Activated T-cell treated with anti-CD3 and anti-CD28 coated beads, Interleukin-2, amount 50 U/mL, for 4 hours (primary cell): ENCODE measurements at regions not wholly inside any gene's neighbourhood (a gene's known extent, or its start where the extent isn't known, plus 50 kb on each side); places are given as distances from the start of the nearest gene placed in this dataset.

Experiments
- ATAC-seq, 2 donors: fragments of 200-7000 bp; cut with Tn5 transposase; one replicate each; pipeline ENCODE4 v1.10.0; 2021
- DNase-seq: peaks from one replicate; pipeline ENCODE4 v3.0.0-alpha.2; 2020
- H3K27me3 Mint-ChIP-seq: one replicate; pipeline ENCODE4 v1.8.0; 2021; ENCODE audit warnings: low read depth, mixed read lengths
- H3K36me3 Mint-ChIP-seq: one replicate; pipeline ENCODE4 v1.8.0; 2022; ENCODE audit warnings: mixed read lengths; ENCODE audit not compliant: insufficient read depth
- H3K4me1 Mint-ChIP-seq: one replicate; pipeline ENCODE4 v1.8.0; 2021; ENCODE audit warnings: low read depth, mixed read lengths
- H3K4me3 Mint-ChIP-seq: one replicate; pipeline ENCODE4 v1.8.0; 2021; ENCODE audit warnings: mild to moderate bottlenecking, moderate library complexity, mixed read lengths
- H3K9me3 Mint-ChIP-seq: one replicate; pipeline ENCODE4 v1.8.0; 2021; ENCODE audit warnings: mixed read lengths

DNA sequence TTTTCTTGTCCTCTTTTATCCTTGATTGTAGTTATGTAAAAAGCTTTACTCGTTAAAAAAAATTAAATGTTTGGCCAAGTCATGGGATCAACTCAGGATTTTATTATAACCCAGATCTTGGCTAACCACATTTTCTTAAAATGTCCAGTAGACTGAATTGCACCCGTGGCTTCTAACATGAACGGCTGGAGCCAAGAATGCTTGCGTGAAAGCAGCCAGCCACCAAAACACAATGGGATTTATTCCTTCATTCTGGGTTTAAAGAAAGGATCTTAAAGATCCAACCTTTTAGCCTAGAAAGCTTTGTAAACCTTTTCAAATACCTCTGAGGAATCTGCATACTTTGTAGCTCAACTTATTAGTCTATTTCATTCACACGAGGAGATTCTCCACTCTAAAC is 404.4 kb downstream of the USP25 start:
- Mint-ChIP-seq H3K9me3 (peaks cover 7% of the 10 kb centered on the region), H3K36me3 (no peaks in the 10 kb centered on the region), H3K4me3 (no peak overlapping the region), H3K27me3 (no peaks in the 10 kb centered on the region), H3K4me1 (no peaks in the 10 kb centered on the region)
- no peak for DNase-seq
- ATAC-seq, result no peak

DNA sequence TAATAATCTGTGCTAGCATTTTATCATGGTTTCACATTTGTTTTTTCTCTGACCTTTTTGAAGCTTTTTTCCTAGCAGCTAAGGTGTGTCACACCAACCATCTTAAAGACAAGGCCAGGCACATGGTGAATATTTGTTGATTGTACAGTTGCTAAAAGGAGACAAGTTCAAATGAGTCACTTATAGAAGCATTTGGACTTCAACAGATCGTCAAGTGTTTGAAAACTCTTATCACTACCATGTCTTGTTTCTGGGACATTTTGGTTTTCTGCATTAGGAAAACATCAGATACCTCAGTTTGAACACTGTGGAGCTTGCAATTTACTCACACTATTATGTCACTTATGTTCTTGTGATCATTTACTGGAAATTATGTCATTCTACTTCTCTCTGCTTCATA is 407.3 kb downstream of the USP25 start:
- no peak overlapping the region for H3K4me3 Mint-ChIP-seq
- no peaks in the 10 kb centered on the region for H3K9me3 Mint-ChIP-seq
- H3K36me3 Mint-ChIP-seq, result no peaks in the 10 kb centered on the region
- H3K4me1 Mint-ChIP-seq, result no peaks in the 10 kb centered on the region
- ATAC-seq (no peak), DNase-seq (no peak)
- H3K27me3 Mint-ChIP-seq, result no peaks in the 10 kb centered on the region

DNA sequence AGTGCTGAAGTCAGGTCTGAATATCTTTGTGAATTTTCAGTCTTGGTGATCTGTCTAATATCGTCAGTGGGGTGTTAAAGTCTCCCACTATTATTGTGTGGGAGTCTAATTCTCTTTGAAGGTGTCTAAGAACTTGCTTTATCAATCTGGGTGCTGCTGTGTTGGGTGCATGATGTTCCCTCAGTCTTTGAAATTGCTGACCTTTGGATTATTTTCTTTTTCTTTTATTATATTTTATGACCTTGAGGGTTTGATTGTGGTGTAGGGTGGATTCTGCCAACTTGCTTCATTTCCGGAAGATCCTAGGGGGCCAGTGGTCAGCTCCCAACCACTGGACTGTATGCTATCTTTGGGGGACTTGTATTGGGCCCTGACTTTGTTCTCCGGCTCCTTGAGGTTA is 415.3 kb downstream of the USP25 start:
- Mint-ChIP-seq H3K9me3 (no peaks in the 10 kb centered on the region), H3K4me1 (no peaks in the 10 kb centered on the region), H3K36me3 (no peaks in the 10 kb centered on the region), H3K4me3 (no peak overlapping the region), H3K27me3 (no peaks in the 10 kb centered on the region)
- ATAC-seq, result no peak
- DNase-seq, result no peak

DNA sequence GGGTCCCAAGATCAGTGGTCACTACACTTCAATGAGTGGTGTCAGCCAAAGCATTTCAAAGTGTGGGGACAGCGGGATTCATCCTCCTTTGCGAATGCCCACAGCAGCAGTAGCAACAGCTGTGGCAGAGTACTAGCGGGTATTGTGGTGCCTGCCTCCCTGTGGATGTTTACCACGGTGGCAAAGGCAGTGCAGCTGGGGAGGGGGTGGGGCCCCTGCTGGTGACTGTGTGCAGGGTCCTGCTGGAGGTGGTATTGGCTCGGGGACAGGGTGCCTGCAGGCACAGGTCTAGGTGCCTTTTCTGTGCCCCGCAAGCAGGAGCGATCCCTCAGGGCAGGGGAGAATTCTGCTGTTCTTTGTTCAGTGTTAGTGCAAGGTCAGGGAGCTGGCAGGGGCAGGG is 415.7 kb downstream of the USP25 start:
- Mint-ChIP-seq H3K4me3 (no peak overlapping the region), H3K36me3 (no peaks in the 10 kb centered on the region), H3K4me1 (no peaks in the 10 kb centered on the region), H3K9me3 (no peaks in the 10 kb centered on the region), H3K27me3 (no peaks in the 10 kb centered on the region)
- DNase-seq, result no peak
- no peak for ATAC-seq

DNA sequence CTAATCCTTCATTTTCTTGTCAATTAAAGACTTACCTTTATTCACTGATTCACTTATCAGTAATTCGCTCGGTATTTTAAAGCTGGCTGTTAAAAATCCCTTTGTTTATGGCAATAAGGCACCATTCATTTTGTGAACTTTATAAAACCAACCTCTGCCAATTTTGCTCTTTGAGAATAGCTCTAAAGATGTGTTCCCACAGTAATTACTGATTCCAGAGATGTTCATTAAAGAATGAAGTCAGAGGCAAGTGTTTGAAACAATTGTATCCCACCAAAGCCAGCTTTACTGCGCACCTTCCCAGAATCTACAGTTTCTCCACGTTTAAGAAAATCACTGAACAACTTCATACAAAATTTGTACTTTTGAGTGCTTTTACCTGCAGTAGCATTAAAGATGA is 424.5 kb downstream of the USP25 start:
- H3K9me3 Mint-ChIP-seq, result no peaks in the 10 kb centered on the region

DNA sequence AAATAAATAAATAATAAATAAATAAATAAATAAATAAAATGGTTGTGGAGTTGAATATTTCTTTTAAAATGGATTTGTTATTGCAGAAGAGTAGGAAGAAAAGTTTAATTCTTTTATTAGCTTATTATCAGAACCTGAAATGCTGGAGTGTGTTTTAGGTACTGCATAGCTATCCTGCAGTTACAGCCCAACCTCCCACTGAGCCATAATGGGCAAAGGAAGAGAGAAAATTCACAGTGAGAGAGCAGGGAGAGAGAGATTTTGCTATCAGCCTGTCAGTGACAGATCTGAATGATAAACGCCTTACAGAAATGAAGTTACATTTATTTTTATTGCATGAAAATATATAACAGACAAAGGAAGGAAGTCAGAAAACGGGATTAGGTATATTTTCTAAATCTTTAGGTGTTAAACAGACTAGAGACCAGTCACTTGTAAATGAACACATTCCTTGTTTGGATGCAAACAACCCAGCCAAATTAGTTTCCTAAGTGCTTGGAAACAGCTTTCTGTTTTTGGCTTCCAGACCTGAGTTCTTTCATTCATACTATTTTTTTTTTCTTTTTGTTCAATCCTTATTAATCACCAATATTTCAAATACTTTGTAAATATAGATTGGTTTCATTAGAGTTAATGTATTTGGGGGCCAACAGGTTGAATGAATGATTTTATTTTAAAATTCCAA is 425.3 kb downstream of the USP25 start:
- Mint-ChIP-seq H3K36me3 (no peaks in the 10 kb centered on the region), H3K27me3 (no peaks in the 10 kb centered on the region), H3K4me1 (no peaks in the 10 kb centered on the region), H3K4me3 (no peak overlapping the region), H3K9me3 (no peaks in the 10 kb centered on the region)
- DNase-seq (no peak), ATAC-seq (no peak)

More for the DNA sequence above, 424.5 kb downstream of the USP25 start:
- no peaks in the 10 kb centered on the region for H3K36me3 Mint-ChIP-seq
- no peak overlapping the region for H3K4me3 Mint-ChIP-seq
- no peak for ATAC-seq
- no peak for DNase-seq
- no peaks in the 10 kb centered on the region for H3K4me1 Mint-ChIP-seq
- no peaks in the 10 kb centered on the region for H3K27me3 Mint-ChIP-seq

DNA sequence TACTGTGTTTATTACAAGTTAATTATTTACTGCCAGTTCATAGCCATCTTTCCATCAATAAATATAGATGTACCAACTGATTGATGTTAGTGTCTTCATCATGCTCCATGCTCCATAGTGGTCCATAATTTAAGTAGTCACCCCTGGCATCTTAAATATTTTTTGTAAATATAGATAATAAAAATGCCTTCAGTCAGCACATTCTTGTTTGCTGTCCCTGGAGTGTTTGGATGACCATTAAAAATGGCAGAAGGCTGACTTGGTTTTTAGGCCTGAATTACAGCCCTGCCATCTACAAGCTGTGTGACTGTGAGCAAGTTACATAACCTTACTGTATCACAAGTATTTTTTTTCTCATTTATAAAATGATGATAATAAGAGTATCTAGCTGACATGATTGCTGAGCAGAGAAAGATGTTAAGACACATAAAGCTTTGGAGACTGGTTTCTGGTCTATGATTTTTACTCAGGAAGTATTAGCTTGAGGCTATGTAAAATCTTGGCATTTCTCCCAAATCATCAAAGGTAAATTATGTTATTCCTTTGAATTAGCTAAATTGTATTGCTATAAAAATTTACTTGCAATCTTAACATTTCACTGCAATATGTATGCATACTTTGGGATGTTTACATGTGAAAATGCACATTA is 427.2 kb downstream of the USP25 start:
- Mint-ChIP-seq H3K4me3 (no peak overlapping the region), H3K27me3 (peaks cover 2% of the 10 kb centered on the region), H3K9me3 (no peaks in the 10 kb centered on the region), H3K4me1 (no peaks in the 10 kb centered on the region), H3K36me3 (no peaks in the 10 kb centered on the region)
- DNase-seq, result no peak
- ATAC-seq, result no peak

DNA sequence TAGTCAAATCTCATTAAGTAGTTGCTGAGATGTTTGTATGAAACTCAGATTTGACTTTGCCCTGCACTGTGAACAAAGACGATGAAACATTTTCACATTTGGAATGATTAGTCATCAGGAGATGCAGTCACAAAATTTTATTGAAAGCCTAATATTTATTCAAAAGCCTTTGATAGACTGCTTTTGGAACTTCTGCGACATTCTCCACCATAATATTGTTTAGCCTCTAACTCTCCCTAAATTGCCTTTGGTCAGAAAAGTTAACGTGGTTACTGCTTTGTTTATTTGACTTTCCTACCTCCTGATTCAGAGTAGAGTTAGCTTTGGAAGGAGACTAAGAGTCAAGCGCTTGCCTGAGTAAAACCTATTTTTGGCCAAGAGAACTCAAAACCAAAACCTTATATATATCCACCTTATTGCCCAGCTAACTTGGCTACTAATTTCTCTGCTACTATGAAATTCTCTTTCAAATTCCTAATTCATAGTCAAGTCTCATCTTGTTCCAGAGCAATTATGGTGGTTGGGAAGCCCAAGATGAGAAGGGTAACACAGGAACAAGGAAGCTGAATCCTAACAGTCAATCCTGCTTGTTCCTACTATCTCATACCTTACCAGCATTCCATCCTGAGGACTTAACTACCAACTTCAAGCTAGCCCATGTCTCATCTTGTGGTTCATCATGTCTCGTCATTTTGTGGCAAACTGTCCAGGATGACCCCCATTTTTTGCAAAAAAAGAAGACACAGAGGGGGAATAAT is 429.6 kb downstream of the USP25 start:
- no peak for DNase-seq
- no peak for ATAC-seq
- no peaks in the 10 kb centered on the region for H3K9me3 Mint-ChIP-seq

DNA sequence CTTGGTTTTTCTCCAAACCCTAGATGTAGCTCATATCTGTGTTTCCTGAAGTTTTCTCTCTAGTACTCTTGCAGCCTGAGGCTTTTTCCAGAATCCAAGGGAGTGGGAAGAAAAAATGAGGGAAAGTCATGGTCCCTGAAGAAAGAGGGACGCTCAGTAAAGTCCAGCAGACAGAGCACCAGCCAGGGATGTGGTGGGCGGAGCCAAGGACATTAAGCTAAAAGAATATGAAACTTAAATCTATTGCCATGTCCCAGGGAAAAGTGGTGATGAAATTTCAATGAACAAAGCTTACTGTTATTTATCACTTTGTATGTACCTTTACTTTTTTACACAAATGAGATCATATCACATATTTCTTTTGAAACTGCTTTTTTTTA is 430.2 kb downstream of the USP25 start:
- H3K4me1 Mint-ChIP-seq, result no peaks in the 10 kb centered on the region
- no peak overlapping the region for H3K4me3 Mint-ChIP-seq
- H3K27me3 Mint-ChIP-seq, result peaks cover 2% of the 10 kb centered on the region
- no peak for DNase-seq
- H3K36me3 Mint-ChIP-seq, result no peaks in the 10 kb centered on the region
- no peaks in the 10 kb centered on the region for H3K9me3 Mint-ChIP-seq
- ATAC-seq, result no peak

More for the DNA sequence above, 429.6 kb downstream of the USP25 start:
- no peaks in the 10 kb centered on the region for H3K4me1 Mint-ChIP-seq
- no peaks in the 10 kb centered on the region for H3K36me3 Mint-ChIP-seq
- peaks cover 2% of the 10 kb centered on the region for H3K27me3 Mint-ChIP-seq
- no peak overlapping the region for H3K4me3 Mint-ChIP-seq

DNA sequence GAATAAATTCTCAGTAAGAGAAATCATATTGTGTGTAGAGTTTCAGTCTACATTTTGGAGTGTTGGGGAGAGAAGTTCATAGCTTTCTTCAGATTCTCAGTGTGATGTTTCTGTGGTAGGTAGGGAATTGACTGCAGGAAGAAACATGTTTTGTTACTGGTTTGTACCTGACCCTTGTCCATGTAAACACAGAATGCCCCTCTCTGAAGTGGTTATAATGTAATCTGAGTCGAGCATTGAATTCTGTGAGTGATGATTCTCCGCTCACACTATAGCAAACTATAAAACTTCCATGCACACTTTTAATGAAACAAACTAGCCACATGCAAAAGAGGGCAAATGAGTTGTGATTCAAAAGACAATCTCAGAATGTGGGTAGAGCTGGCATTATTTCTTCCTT is 433.2 kb downstream of the USP25 start:
- H3K27me3 Mint-ChIP-seq, result peaks cover 2% of the 10 kb centered on the region
- DNase-seq, result no peak
- no peak overlapping the region for H3K4me3 Mint-ChIP-seq
- no peaks in the 10 kb centered on the region for H3K36me3 Mint-ChIP-seq
- no peaks in the 10 kb centered on the region for H3K4me1 Mint-ChIP-seq
- H3K9me3 Mint-ChIP-seq, result no peaks in the 10 kb centered on the region
- ATAC-seq, result no peak

DNA sequence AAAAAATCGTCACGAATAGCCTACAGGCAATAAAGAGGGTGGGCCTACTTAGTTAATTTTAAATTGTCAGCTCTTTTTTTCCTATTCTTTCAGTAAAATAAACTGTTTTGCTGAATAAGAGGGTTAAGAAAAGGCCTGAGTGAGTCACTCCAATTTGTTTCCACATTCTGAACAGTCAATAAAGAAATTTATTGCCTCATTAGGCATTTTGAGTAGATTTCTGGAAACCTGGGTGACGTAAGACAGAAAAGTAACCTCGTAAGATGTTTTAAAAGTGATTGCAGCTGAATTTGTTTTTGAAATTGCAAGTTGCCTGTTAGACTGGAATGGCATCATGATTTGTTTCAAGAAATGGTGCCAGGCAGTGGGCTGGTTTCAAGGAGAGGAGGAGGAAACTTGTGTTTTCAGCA is 439.3 kb downstream of the USP25 start:
- H3K36me3 Mint-ChIP-seq, result no peaks in the 10 kb centered on the region
- no peak overlapping the region for H3K4me3 Mint-ChIP-seq
- H3K9me3 Mint-ChIP-seq, result no peaks in the 10 kb centered on the region
- H3K4me1 Mint-ChIP-seq, result no peaks in the 10 kb centered on the region
- H3K27me3 Mint-ChIP-seq, result no peaks in the 10 kb centered on the region
- ATAC-seq (no peak), DNase-seq (no peak)

DNA sequence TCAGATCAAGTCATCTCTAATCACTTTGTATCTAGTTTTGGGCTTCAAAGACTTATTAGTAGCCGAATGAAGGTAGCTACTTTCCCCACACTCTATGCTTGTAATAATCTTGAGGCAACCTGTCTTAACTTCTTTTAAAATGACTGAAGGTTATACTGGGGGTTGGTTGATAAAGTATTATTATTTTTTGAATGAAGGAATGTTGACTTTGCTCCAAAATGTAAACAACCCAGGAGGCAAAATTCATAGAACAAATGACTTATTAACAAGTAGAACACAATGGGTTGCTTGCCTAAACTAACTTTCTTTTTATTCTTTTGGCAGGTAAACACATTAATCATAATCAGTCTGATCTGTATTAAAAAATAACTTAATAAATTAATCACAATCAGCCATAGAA is 440.0 kb downstream of the USP25 start:
- DNase-seq (no peak), ATAC-seq (no peak)
- no peak overlapping the region for H3K4me3 Mint-ChIP-seq
- no peaks in the 10 kb centered on the region for H3K36me3 Mint-ChIP-seq
- H3K9me3 Mint-ChIP-seq, result no peaks in the 10 kb centered on the region
- no peaks in the 10 kb centered on the region for H3K27me3 Mint-ChIP-seq
- H3K4me1 Mint-ChIP-seq, result no peaks in the 10 kb centered on the region

DNA sequence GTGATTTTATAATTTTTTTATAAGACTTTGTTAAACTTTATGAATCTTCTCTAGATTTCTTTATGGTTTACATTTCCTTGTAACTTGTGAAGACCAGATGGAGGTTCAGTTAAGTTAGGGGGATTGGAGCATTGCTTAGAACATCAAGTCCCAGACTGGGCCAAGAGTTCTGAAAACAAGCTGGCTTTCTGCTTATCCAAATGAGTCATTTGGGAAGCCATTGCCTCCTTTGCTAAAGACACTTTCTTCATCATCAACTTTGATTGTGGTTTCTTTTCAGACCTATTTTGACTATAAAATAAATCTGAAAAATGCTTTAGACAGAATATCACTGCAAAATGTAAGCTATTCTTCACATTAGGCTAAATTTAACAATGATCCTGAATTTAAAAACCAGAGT is 446.8 kb downstream of the USP25 start:
- Mint-ChIP-seq H3K4me1 (no peaks in the 10 kb centered on the region), H3K4me3 (no peak overlapping the region), H3K9me3 (no peaks in the 10 kb centered on the region), H3K36me3 (no peaks in the 10 kb centered on the region), H3K27me3 (no peaks in the 10 kb centered on the region)
- DNase-seq (no peak), ATAC-seq (no peak)

DNA sequence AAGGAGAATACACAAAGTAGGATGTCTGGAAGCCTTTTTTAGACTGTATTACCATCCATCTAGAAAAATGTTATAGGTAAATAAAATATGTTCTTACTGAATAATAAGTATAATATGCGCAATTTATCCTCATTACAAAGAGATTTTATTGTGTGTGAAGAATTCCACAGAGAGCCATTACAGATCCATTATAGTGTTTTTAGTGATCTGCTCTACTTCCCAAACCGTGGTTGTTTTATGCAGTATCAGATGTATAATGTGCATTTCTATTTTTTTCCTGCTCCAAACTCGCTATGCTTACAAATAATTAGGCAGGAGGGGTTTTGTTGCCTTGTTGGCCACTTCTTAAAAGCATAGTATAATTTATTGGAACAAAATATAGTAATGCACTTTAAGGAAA is 447.8 kb downstream of the USP25 start:
- Mint-ChIP-seq H3K4me1 (no peaks in the 10 kb centered on the region), H3K36me3 (no peaks in the 10 kb centered on the region), H3K9me3 (no peaks in the 10 kb centered on the region), H3K27me3 (no peaks in the 10 kb centered on the region), H3K4me3 (no peak overlapping the region)
- DNase-seq (no peak), ATAC-seq (no peak)

DNA sequence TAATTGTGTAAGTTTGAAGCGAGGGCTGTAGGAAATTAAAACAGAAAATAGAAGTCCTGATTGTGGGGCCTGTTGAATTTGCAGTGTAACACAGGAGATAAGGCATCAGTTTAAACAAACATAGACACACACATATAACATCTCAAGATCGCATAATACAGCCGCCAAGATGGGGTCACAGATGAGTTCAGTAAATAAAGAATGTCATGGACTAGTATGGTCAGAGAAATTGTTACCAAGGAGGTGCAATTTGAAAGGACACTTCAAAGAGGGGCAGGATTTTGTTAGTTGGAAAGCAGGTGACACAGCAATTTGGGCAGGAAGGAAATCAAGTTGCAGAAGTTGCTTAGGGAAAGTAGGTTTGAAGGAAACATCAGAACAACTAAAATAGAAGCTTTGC is 450.0 kb downstream of the USP25 start:
- DNase-seq (no peak), ATAC-seq (no peak)
- no peaks in the 10 kb centered on the region for H3K27me3 Mint-ChIP-seq
- H3K4me3 Mint-ChIP-seq, result no peak overlapping the region
- H3K36me3 Mint-ChIP-seq, result no peaks in the 10 kb centered on the region
- H3K9me3 Mint-ChIP-seq, result no peaks in the 10 kb centered on the region
- H3K4me1 Mint-ChIP-seq, result no peaks in the 10 kb centered on the region
